CD4-positive, alpha-beta memory T cell (primary cell): ENCODE measurements at regions not wholly inside any gene's neighbourhood (a gene's known extent, or its start where the extent isn't known, plus 50 kb on each side); places are given as distances from the start of the nearest gene placed in this dataset.
"Not testable (repeated sequence)": the region's sequence is repeated elsewhere in the genome, so short reads cannot be mapped to it uniquely, and the experiment has no call there.

ENCODE experiments used
- CTCF ChIA-PET: fragments of 350-600 bp; sonication (Branson Sonifier 250); formaldehyde crosslinking; loops from one replicate; lab custom pipeline; 2021; ENCODE audit warnings: inconsistent platforms; ENCODE audit not compliant: partially characterized antibody; lab: Charles Lee
- POLR2A ChIA-PET: fragments of 350-600 bp; sonication (Branson Sonifier 250); formaldehyde crosslinking; loops from one replicate; lab custom pipeline; 2021; ENCODE audit not compliant: partially characterized antibody; lab: Charles Lee
- DNase-seq, 5 donors: peaks; one replicate each; pipeline versions ENCODE4 v3.0.0 to v3.0.0-alpha.2; 2020 to 2022; ENCODE audit warnings: mixed read lengths in 1 of 5
- H3K27ac ChIP-seq: one replicate; pipeline ENCODE4 v1.7.0; 2013; ENCODE audit warnings: low read depth, low read length
- H3K27me3 ChIP-seq: 2 replicates; pipeline ENCODE4 v1.7.0; 2013; ENCODE audit warnings: mild to moderate bottlenecking, low read length, moderate library complexity; ENCODE audit not compliant: insufficient read depth
- H3K36me3 ChIP-seq: 2 replicates; pipeline ENCODE4 v1.7.0; 2013; ENCODE audit warnings: mild to moderate bottlenecking, low read length, moderate library complexity; ENCODE audit not compliant: insufficient read depth
- H3K4me1 ChIP-seq: 2 replicates; pipeline ENCODE4 v1.7.0; 2013; ENCODE audit warnings: mild to moderate bottlenecking, low read length, moderate library complexity; ENCODE audit not compliant: insufficient read depth
- H3K4me3 ChIP-seq, 2 donors: one replicate each; pipeline ENCODE4 v1.7.0; 2013; ENCODE audit warnings: low read length in 2 of 2, mild to moderate bottlenecking in 1 of 2
- H3K9me3 ChIP-seq, 2 donors: one replicate each; pipeline ENCODE4 v1.7.0; 2013; ENCODE audit warnings: low read length in 2 of 2, control low read depth in 1 of 2; ENCODE audit not compliant: control insufficient read depth in 1 of 2
- H3K27ac Mint-ChIP-seq, 7 donors: one replicate each; pipeline ENCODE4 v1.8.0; 2020 to 2021; ENCODE audit warnings: mixed read lengths in 7 of 7, mild to moderate bottlenecking in 6 of 7, inconsistent platforms in 3 of 7, moderate library complexity in 3 of 7
- H3K27me3 Mint-ChIP-seq, 2 donors: one replicate each; pipeline ENCODE4 v1.8.0; 2020 to 2021; ENCODE audit warnings: mixed read lengths in 2 of 2
- H3K36me3 Mint-ChIP-seq, 2 donors: one replicate each; pipeline ENCODE4 v1.8.0; 2020 to 2021; ENCODE audit warnings: mixed read lengths in 2 of 2, inconsistent platforms in 1 of 2, mild to moderate bottlenecking in 1 of 2
- H3K4me1 Mint-ChIP-seq, 4 donors: one replicate each; pipeline ENCODE4 v1.8.0; 2020 to 2021; ENCODE audit warnings: mixed read lengths in 4 of 4, mild to moderate bottlenecking in 1 of 4
- H3K4me3 Mint-ChIP-seq, 8 donors: one replicate each; pipeline ENCODE4 v1.8.0; 2020 to 2021; ENCODE audit warnings: mixed read lengths in 8 of 8, mild to moderate bottlenecking in 7 of 8, moderate library complexity in 6 of 8, inconsistent platforms in 3 of 8
- H3K9me3 Mint-ChIP-seq, 8 donors: one replicate each; pipeline ENCODE4 v1.8.0; 2020 to 2021; ENCODE audit warnings: mixed read lengths in 8 of 8, mild to moderate bottlenecking in 5 of 8, inconsistent platforms in 3 of 8, moderate library complexity in 1 of 8
- intact Hi-C: fragments of 100-400 bp; cut with micrococcal nuclease; formaldehyde crosslinking; loops from one replicate; pipeline ENCODE4 v1.15.1; 2023

DNA sequence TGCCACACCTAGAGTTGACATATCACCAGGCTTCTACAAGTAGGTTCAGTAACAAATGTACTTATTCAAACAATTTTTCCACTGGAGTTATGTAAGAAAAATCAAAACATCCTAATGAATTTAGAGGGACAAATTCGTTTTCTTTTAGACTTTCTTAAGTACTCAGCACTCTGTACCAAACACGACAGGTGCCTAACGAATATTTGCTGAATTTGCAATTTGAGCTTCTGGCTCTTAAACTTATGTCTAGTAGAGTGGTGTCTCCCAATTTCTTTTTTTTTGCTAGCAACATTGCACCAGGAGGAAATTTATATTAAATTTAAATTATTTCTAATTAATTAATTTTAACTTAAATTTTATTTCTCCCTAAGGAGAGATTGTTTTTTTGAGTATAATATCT, 397.0 kb downstream of the CNTN3 start:
- POLR2A ChIA-PET = no interaction called here
- intact Hi-C loops = no loop called here
- Histone ChIP-seq H3K27me3 (no peaks in the 10 kb centered on the region), H3K27ac (no peak overlapping the region), H3K4me3 (no peak overlapping the region), H3K9me3 (no peaks in the 10 kb centered on the region), H3K4me1 (no peaks in the 10 kb centered on the region), H3K36me3 (no peaks in the 10 kb centered on the region)
- peaks cover 0 to 12% (median 10%) of the 10 kb centered on the region in 8 donors for H3K9me3 Mint-ChIP-seq
- H3K27me3 Mint-ChIP-seq = no peaks in the 10 kb centered on the region
- H3K4me3 Mint-ChIP-seq = no peak overlapping the region
- H3K36me3 Mint-ChIP-seq = no peaks in the 10 kb centered on the region
- H3K27ac Mint-ChIP-seq = no peak overlapping the region
- no peaks in the 10 kb centered on the region for H3K4me1 Mint-ChIP-seq
- CTCF ChIA-PET = no interaction called here
- DNase-seq = no peak

DNA sequence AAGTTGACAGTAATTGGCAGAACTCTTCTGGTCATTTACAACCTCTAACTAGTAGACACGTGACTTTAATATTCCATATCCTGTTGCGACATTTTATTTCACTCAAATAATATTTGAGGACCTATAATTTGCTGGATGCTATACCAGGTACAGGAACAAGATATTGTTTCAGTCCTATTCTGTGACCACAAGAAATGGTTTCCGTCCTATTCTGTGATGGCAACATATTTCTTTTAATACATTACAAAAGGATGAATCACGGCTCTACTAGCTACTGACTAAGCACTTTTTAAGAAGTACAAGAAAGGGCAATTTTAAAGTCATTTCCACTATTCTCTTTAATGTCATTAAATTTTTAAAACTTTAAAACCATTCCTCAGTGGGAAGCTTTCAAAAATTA, 400.2 kb downstream of the CNTN3 start:
- ChIA-PET POLR2A (no interaction called here), CTCF (no interaction called here)
- H3K27ac ChIP-seq = no peak overlapping the region
- no peaks in the 10 kb centered on the region for H3K36me3 Mint-ChIP-seq
- intact Hi-C loops = no loop called here
- H3K27ac Mint-ChIP-seq = no peak overlapping the region
- no peak for DNase-seq
- no peaks in the 10 kb centered on the region for H3K4me1 Mint-ChIP-seq
- H3K4me3 Mint-ChIP-seq = no peak overlapping the region
- no peaks in the 10 kb centered on the region for H3K27me3 Mint-ChIP-seq
- no peaks in the 10 kb centered on the region for H3K9me3 ChIP-seq
- H3K36me3 ChIP-seq = no peaks in the 10 kb centered on the region
- H3K4me1 ChIP-seq = no peaks in the 10 kb centered on the region
- H3K9me3 Mint-ChIP-seq = peaks cover 3 to 15% (median 12%) of the 10 kb centered on the region in 8 donors
- no peaks in the 10 kb centered on the region for H3K27me3 ChIP-seq
- no peak overlapping the region for H3K4me3 ChIP-seq

DNA sequence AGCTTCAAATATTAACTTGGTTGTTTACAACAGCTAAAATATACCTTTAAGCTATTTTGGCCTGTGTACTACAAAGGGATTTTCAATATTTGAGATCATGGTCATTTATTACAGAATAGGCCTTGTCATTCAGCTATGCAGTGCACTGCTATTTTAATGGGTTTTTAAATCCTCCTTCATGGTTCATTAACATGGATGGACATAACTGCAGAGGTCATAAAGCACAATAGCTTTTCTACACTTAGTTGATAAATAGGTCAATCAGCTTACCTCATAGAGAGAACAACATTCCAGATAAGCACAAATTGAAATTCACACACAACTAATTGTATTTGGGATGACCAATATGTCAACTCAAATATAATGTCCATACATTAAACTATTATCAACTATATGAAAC, 403.7 kb downstream of the CNTN3 start:
- Histone ChIP-seq H3K9me3 (no peaks in the 10 kb centered on the region), H3K27me3 (no peaks in the 10 kb centered on the region), H3K36me3 (no peaks in the 10 kb centered on the region), H3K4me1 (no peaks in the 10 kb centered on the region), H3K27ac (no peak overlapping the region), H3K4me3 (no peak overlapping the region)
- Mint-ChIP-seq H3K4me3 (no peak overlapping the region), H3K36me3 (no peaks in the 10 kb centered on the region), H3K27me3 (no peaks in the 10 kb centered on the region), H3K4me1 (no peaks in the 10 kb centered on the region), H3K27ac (no peak overlapping the region), H3K9me3 (peaks cover 3 to 17% (median 8%) of the 10 kb centered on the region in 8 donors)
- intact Hi-C loops = no loop called here
- ChIA-PET CTCF (no interaction called here), POLR2A (no interaction called here)
- DNase-seq = no peak

DNA sequence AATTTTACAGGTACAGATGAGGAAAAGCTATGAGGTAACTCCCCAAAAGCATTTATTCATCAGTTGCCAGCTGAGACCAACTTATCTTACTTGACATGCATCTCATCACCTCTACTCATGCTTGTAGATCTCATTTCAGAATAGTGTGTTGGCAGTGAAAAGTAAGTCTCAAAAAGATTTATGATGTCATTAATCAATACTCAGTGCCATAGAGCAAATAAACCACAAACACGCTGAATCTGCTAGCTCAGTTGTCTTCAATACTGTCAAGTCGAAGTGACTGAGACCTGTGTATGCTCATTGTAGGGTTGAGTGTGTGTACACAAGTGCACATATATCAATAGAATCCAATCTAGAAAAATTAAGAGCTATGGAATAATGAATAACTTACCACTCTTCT, 413.5 kb downstream of the CNTN3 start:
- no peak overlapping the region for H3K27ac Mint-ChIP-seq

DNA sequence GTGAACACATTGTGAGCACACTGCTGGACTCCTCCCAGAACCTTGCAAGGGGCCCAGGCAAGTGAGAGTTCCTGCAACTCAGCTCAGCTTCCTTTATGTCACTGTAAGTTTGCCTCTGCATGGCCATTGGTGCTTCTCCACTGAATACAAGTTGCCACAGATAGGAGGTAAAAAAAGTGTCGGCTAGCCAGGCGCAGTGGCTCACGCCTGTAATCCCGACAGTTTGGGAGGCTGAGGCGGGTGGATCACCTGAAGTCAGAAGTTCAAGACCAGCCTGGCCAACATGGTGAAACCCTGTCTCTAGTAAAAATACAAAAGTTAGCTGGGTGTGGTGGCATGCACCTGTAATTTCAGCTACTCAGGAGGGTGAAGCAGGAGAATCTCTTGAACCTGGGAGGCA, 435.8 kb downstream of the CNTN3 start:
- H3K27ac Mint-ChIP-seq, H3K36me3 ChIP-seq, H3K4me3 Mint-ChIP-seq, CTCF ChIA-PET, POLR2A ChIA-PET, DNase-seq, H3K4me3 ChIP-seq, intact Hi-C loops, H3K27me3 Mint-ChIP-seq, H3K27me3 ChIP-seq, H3K27ac ChIP-seq, H3K4me1 Mint-ChIP-seq, H3K36me3 Mint-ChIP-seq, H3K4me1 ChIP-seq, H3K9me3 ChIP-seq: not testable (repeated sequence)
- H3K9me3 Mint-ChIP-seq = peaks cover 0 to 31% (median 11%) of the 10 kb centered on the region in 8 donors

More for the DNA sequence above, 413.5 kb downstream of the CNTN3 start:
- H3K4me3 ChIP-seq = no peak overlapping the region
- ChIA-PET CTCF (no interaction called here), POLR2A (no interaction called here)
- H3K4me1 Mint-ChIP-seq = no peaks in the 10 kb centered on the region
- H3K27me3 Mint-ChIP-seq = no peaks in the 10 kb centered on the region
- peaks cover 0 to 14% (median 6%) of the 10 kb centered on the region in 8 donors for H3K9me3 Mint-ChIP-seq
- intact Hi-C loops = no loop called here
- no peaks in the 10 kb centered on the region for H3K27me3 ChIP-seq
- no peak overlapping the region for H3K4me3 Mint-ChIP-seq
- no peaks in the 10 kb centered on the region for H3K36me3 Mint-ChIP-seq
- no peak for DNase-seq
- H3K27ac ChIP-seq = no peak overlapping the region
- no peaks in the 10 kb centered on the region for H3K4me1 ChIP-seq
- no peaks in the 10 kb centered on the region for H3K36me3 ChIP-seq
- no peaks in the 10 kb centered on the region for H3K9me3 ChIP-seq

DNA sequence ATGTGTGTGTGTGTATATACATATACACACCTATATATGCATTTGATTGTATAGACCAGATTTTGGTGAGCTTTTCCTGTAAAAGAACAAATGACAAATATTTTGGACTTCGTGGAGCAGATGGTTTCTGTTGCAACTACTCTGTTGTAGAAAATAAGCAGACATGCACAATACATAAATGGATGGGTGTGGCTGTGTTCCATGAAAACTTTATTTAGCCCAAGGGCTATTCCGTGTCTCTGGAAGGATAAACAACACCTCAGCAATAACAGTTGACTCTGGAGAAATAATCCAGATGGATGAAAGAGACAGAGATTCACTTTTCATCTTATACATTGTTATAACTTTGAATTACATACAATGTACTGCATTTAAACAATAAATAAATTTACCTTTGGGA, 441.4 kb downstream of the CNTN3 start:
- H3K4me3 ChIP-seq = no peak overlapping the region
- H3K4me1 ChIP-seq = no peaks in the 10 kb centered on the region
- Mint-ChIP-seq H3K27ac (no peak overlapping the region), H3K4me1 (no peaks in the 10 kb centered on the region), H3K9me3 (peaks cover 0 to 13% (median 5%) of the 10 kb centered on the region in 8 donors), H3K27me3 (no peaks in the 10 kb centered on the region), H3K4me3 (no peak overlapping the region), H3K36me3 (no peaks in the 10 kb centered on the region)
- intact Hi-C loops = no loop called here
- no peaks in the 10 kb centered on the region for H3K27me3 ChIP-seq
- no peak for DNase-seq
- no peaks in the 10 kb centered on the region for H3K9me3 ChIP-seq
- H3K36me3 ChIP-seq = no peaks in the 10 kb centered on the region
- ChIA-PET POLR2A (no interaction called here), CTCF (no interaction called here)
- no peak overlapping the region for H3K27ac ChIP-seq

DNA sequence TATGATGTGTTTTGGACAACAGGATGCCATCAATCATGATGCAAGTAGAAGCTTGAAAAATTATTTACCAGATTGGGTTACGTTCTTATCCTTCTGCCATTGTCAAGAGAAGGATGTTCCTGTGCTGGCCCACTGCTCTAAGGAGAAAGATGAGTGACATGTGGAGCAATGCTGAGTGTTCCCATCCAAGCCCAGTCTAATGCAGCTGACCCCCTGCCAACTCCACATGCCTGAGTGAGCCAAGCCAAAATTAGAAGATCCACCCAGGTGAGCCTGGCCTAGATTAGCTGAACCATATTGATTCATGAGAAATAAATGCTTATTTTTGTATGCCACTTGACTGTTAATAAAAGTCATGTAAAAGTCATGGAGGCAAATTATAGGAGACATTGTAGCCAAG, 446.5 kb downstream of the CNTN3 start:
- Histone ChIP-seq H3K27ac (no peak overlapping the region), H3K27me3 (no peaks in the 10 kb centered on the region), H3K4me3 (no peak overlapping the region), H3K4me1 (no peaks in the 10 kb centered on the region), H3K36me3 (no peaks in the 10 kb centered on the region), H3K9me3 (no peaks in the 10 kb centered on the region)
- ChIA-PET POLR2A (no interaction called here), CTCF (no interaction called here)
- DNase-seq = no peak
- Mint-ChIP-seq H3K27ac (no peak overlapping the region), H3K36me3 (no peaks in the 10 kb centered on the region), H3K27me3 (no peaks in the 10 kb centered on the region), H3K9me3 (peaks cover 1 to 17% (median 9%) of the 10 kb centered on the region in 8 donors), H3K4me3 (no peak overlapping the region), H3K4me1 (no peaks in the 10 kb centered on the region)
- intact Hi-C loops = no loop called here

DNA sequence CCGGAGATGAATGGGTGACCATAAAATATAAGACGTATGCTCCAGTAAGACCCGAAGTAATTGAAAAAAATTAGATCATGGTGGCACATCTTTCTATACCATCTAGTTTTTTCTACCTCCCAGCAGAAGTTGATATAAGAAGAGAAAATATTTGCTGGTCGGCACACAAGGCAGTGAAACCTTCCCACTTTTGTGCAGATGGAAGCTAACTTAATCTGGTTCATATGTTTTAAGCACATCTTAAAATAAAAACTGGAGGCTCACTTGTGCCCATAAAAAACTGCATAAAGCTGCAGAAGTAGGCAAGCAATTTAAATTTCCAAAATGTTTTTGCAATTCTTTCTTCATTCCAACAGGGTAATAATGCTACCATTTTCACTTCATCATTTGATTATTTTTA, 449.2 kb downstream of the CNTN3 start:
- Histone ChIP-seq H3K36me3 (no peaks in the 10 kb centered on the region), H3K4me1 (no peaks in the 10 kb centered on the region), H3K9me3 (no peaks in the 10 kb centered on the region), H3K4me3 (no peak overlapping the region), H3K27ac (no peak overlapping the region), H3K27me3 (no peaks in the 10 kb centered on the region)
- DNase-seq = no peak
- no peak overlapping the region for H3K4me3 Mint-ChIP-seq
- no peaks in the 10 kb centered on the region for H3K27me3 Mint-ChIP-seq
- ChIA-PET CTCF (no interaction called here), POLR2A (no interaction called here)
- H3K36me3 Mint-ChIP-seq = no peaks in the 10 kb centered on the region
- H3K27ac Mint-ChIP-seq = no peak overlapping the region
- intact Hi-C loops = no loop called here
- peaks cover 3 to 21% (median 20%) of the 10 kb centered on the region in 8 donors for H3K9me3 Mint-ChIP-seq
- H3K4me1 Mint-ChIP-seq = no peaks in the 10 kb centered on the region
